ENCODE measurements at regions not wholly inside any gene's neighbourhood (a gene's known extent, or its start where the extent isn't known, plus 50 kb on each side); places are given as distances from the start of the nearest gene placed in this dataset.
"Not testable (repeated sequence)": the region's sequence is repeated elsewhere in the genome, so short reads cannot be mapped to it uniquely, and the experiment has no call there.

- not testable (repeated sequence) for TF ChIP-seq CTCF (IDR thresholded peaks at IDR 0.05); ZFX (IDR thresholded peaks at IDR 0.05; ENCODE audit: borderline replicate concordance)
These were observed 248.3 kb downstream of the CCDC74A start for GRCh38 chr2:131775903-131776506.
